Sigmoid colon (tissue), 6 donors: ENCODE measurements at regions not wholly inside any gene's neighbourhood (a gene's known extent, or its start where the extent isn't known, plus 50 kb on each side); places are given as distances from the start of the nearest gene placed in this dataset.

Experiments
- DNase-seq: peaks from one replicate; pipeline ENCODE4 v3.0.0-alpha.2; 2019
- H3K27ac ChIP-seq, 4 donors: fragments of 200-600 bp; sonication (generic); one replicate each; pipeline ENCODE4 v1.5.1; 2016 to 2019; ENCODE audit warnings: mild to moderate bottlenecking in 1 of 4
- H3K27me3 ChIP-seq, 3 donors: fragments of 200-600 bp; sonication (generic); one replicate each; pipeline ENCODE4 v1.5.1; 2019; ENCODE audit warnings: mild to moderate bottlenecking in 1 of 3
- H3K36me3 ChIP-seq, 4 donors: fragments of 200-600 bp; sonication (generic); one replicate each; pipeline ENCODE4 v1.5.1; 2016 to 2019
- H3K4me1 ChIP-seq, 4 donors: fragments of 200-600 bp; sonication (generic); one replicate each; pipeline ENCODE4 v1.5.1; 2017 to 2019
- H3K4me3 ChIP-seq, 4 donors: fragments of 200-600 bp; sonication (generic); one replicate each; pipeline ENCODE4 v1.5.1; 2017 to 2019; ENCODE audit warnings: mild to moderate bottlenecking in 2 of 4, moderate library complexity in 1 of 4
- H3K9me3 ChIP-seq, 4 donors: fragments of 200-600 bp in 3 of 4; sonication (generic) in 3 of 4; one replicate each; pipeline versions ENCODE4 v1.5.1 to v1.6.1; 2013 to 2019
- CTCF ChIP-seq, 4 experiments: fragments of 450-650 bp in 3 of 4; fragments of 200-600 bp in 1 of 4; IDR thresholded peaks; one replicate each; pipeline ENCODE4 v1.5.1; 2016 to 2019; ENCODE audit warnings: antibody characterized with exemption in 4 of 4, mild to moderate bottlenecking in 3 of 4, moderate library complexity in 2 of 4
- EP300 ChIP-seq, 4 donors: sonication (generic); formaldehyde crosslinking; IDR thresholded peaks; one replicate each; pipeline ENCODE4 v1.6.1; 2017; ENCODE audit warnings: antibody characterized with exemption in 4 of 4
- POLR2A ChIP-seq, 2 donors: fragments of 450-650 bp; IDR thresholded peaks; one replicate each; pipeline ENCODE4 v1.6.1; 2016; ENCODE audit warnings: antibody characterized with exemption in 2 of 2, mild to moderate bottlenecking in 2 of 2, moderate library complexity in 2 of 2
- POLR2AphosphoS5 ChIP-seq, 4 donors: sonication (generic); formaldehyde crosslinking; IDR thresholded peaks; one replicate each; pipeline ENCODE4 v1.6.1; 2017; ENCODE audit warnings: antibody characterized with exemption in 4 of 4
- WGBS, 2 donors: extraction: QIAGEN DNeasy Blood & Tissue Kit; methylation state at CpG; one replicate each; pipeline ENCODE4 v1.1.7; 2013; 5-methylcytosine and 5-hydroxymethylcytosine counted together
- intact Hi-C: fragments of 100-400 bp; cut with DNase I; formaldehyde crosslinking; loops from one replicate; pipeline ENCODE4 v1.15.1; 2023
- donor health status: healthy with polysubstance abuse.
- donor health status: healthy.

GRCh38 chr10:43869669-43870322 is 221.1 kb upstream of the ZNF32 start:
- DNase-seq: no peak
- H3K27ac ChIP-seq: peak overlapping the region in 1 of 4 donors; percentile 32
- H3K27me3 ChIP-seq: no peaks in the 10 kb centered on the region
- 92 to 95% methylated on average over 8 of the region's 8 CpGs for WGBS, 2 donors
- TF ChIP-seq EP300 (IDR thresholded peaks at IDR 0.05): no peak
- TF ChIP-seq CTCF (IDR thresholded peaks at IDR 0.05): no peak
- no peak for TF ChIP-seq POLR2AphosphoS5 (IDR thresholded peaks at IDR 0.05)
- no peak for TF ChIP-seq POLR2A (IDR thresholded peaks at IDR 0.05)
- H3K9me3 ChIP-seq: no peaks in the 10 kb centered on the region
- no peaks in the 10 kb centered on the region for H3K36me3 ChIP-seq
- intact Hi-C loops: no loop called here
- H3K4me1 ChIP-seq: peaks cover 0 to 28% (median 9%) of the 10 kb centered on the region in 4 donors
- H3K4me3 ChIP-seq: no peak overlapping the region

GRCh38 chr10:43868952-43869351 is 220.3 kb upstream of the ZNF32 start:
- TF ChIP-seq CTCF (IDR thresholded peaks at IDR 0.05) (no peak), POLR2AphosphoS5 (IDR thresholded peaks at IDR 0.05) (no peak), EP300 (IDR thresholded peaks at IDR 0.05) (no peak), POLR2A (IDR thresholded peaks at IDR 0.05) (no peak)
- DNase-seq: no peak
- no peak overlapping the region for H3K27ac ChIP-seq
- no peak overlapping the region for H3K4me3 ChIP-seq
- no peaks in the 10 kb centered on the region for H3K36me3 ChIP-seq
- intact Hi-C loops: no loop called here
- peaks cover 0 to 36% (median 16%) of the 10 kb centered on the region in 4 donors for H3K4me1 ChIP-seq
- WGBS, 2 donors: 96 to 97% methylated on average over 6 of the region's 6 CpGs
- H3K9me3 ChIP-seq: no peaks in the 10 kb centered on the region
- H3K27me3 ChIP-seq: no peaks in the 10 kb centered on the region

- Histone ChIP-seq H3K4me1 (peaks cover 0 to 47% (median 20%) of the 10 kb centered on the region in 4 donors), H3K4me3 (no peak overlapping the region), H3K27me3 (no peaks in the 10 kb centered on the region), H3K27ac (peak overlapping the region; percentile 8 to 72 (median 50)), H3K9me3 (no peaks in the 10 kb centered on the region), H3K36me3 (no peaks in the 10 kb centered on the region)
- WGBS, 2 donors: 82 to 83% methylated on average over 16 of the region's 16 CpGs
- intact Hi-C loops: no loop called here
- no peak for DNase-seq
- TF ChIP-seq EP300 (IDR thresholded peaks at IDR 0.05) (no peak), CTCF (IDR thresholded peaks at IDR 0.05) (no peak), POLR2A (IDR thresholded peaks at IDR 0.05) (no peak), POLR2AphosphoS5 (IDR thresholded peaks at IDR 0.05) (no peak)
Observed at GRCh38 chr10:43867667-43868565, 219.2 kb upstream of the ZNF32 start.

GRCh38 chr10:43867113-43867512 is 218.4 kb upstream of the ZNF32 start:
- TF ChIP-seq POLR2A (IDR thresholded peaks at IDR 0.05): no peak
- no peak for TF ChIP-seq POLR2AphosphoS5 (IDR thresholded peaks at IDR 0.05)
- TF ChIP-seq CTCF (IDR thresholded peaks at IDR 0.05): no peak
- no peak for TF ChIP-seq EP300 (IDR thresholded peaks at IDR 0.05)
- Histone ChIP-seq H3K4me1 (peaks cover 0 to 48% (median 21%) of the 10 kb centered on the region in 4 donors), H3K27ac (peak overlapping the region in 3 of 4 donors; percentile 25 to 72 (median 49)), H3K27me3 (no peaks in the 10 kb centered on the region), H3K4me3 (no peak overlapping the region), H3K9me3 (no peaks in the 10 kb centered on the region), H3K36me3 (no peaks in the 10 kb centered on the region)
- DNase-seq: no peak
- intact Hi-C loops: no loop called here
- 87 to 92% methylated on average over 7 of the region's 7 CpGs for WGBS, 2 donors
